ENCODE measurements at regions not wholly inside any gene's neighbourhood (a gene's known extent, or its start where the extent isn't known, plus 50 kb on each side); places are given as distances from the start of the nearest gene placed in this dataset.
"Not testable (repeated sequence)": the region's sequence is repeated elsewhere in the genome, so short reads cannot be mapped to it uniquely, and the experiment has no call there.

- POLR2A ChIA-PET = no interaction called here
Measured at GRCh38 chr6:11423072-11423471, 114.5 kb upstream of the TMEM170B start.

GRCh38 chr6:11419763-11420453, 117.6 kb upstream of the TMEM170B start:
- ChIA-PET CTCF (interaction anchor here (0.6 to 2.9 kb wide), 3 partner anchors 12 to 77 kb away, joined by 3 to 8 read pairs (median 4); no protein-coding TSS in a partner anchor), POLR2A (no interaction called here)
- TF ChIP-seq, protein P1, sequence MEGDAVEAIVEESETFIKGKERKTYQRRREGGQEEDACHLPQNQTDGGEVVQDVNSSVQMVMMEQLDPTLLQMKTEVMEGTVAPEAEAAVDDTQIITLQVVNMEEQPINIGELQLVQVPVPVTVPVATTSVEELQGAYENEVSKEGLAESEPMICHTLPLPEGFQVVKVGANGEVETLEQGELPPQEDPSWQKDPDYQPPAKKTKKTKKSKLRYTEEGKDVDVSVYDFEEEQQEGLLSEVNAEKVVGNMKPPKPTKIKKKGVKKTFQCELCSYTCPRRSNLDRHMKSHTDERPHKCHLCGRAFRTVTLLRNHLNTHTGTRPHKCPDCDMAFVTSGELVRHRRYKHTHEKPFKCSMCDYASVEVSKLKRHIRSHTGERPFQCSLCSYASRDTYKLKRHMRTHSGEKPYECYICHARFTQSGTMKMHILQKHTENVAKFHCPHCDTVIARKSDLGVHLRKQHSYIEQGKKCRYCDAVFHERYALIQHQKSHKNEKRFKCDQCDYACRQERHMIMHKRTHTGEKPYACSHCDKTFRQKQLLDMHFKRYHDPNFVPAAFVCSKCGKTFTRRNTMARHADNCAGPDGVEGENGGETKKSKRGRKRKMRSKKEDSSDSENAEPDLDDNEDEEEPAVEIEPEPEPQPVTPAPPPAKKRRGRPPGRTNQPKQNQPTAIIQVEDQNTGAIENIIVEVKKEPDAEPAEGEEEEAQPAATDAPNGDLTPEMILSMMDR (IDR thresholded peaks at IDR 0.05; ENCODE audit: control extremely low read depth, extremely low read depth, low read depth, missing control alignments) = no peak
- no peak for DNase-seq (ENCODE audit: extremely low spot score)

More at GRCh38 chr6:11423072-11423471, 114.5 kb upstream of the TMEM170B start:
- CTCF ChIA-PET = interaction anchor here (1.1 to 2.0 kb wide), 3 partner anchors 12 to 43 kb away, joined by 3 to 6 read pairs (median 6); no protein-coding TSS in a partner anchor
- DNase-seq (ENCODE audit: extremely low spot score) = no peak
- TF ChIP-seq, protein P1 (IDR thresholded peaks at IDR 0.05; ENCODE audit: control extremely low read depth, extremely low read depth, low read depth, missing control alignments) = no peak

- ChIA-PET CTCF (interaction anchor here (0.9 to 1.2 kb wide), 2 partner anchors 10 to 78 kb away, joined by 3 to 4 read pairs; no protein-coding TSS in a partner anchor), POLR2A (no interaction called here)
- no peak for DNase-seq (ENCODE audit: extremely low spot score)
- TF ChIP-seq, protein P1 (IDR thresholded peaks at IDR 0.05; ENCODE audit: control extremely low read depth, extremely low read depth, low read depth, missing control alignments) = no peak
Measured at GRCh38 chr6:11418290-11418905, 119.2 kb upstream of the TMEM170B start.

- CTCF ChIA-PET = interaction anchor here (0.7 to 4.7 kb wide), 13 partner anchors 8 to 243 kb away, joined by 3 to 24 read pairs (median 3); no protein-coding TSS in a partner anchor
- DNase-seq (ENCODE audit: extremely low spot score) = no peak
- POLR2A ChIA-PET = no interaction called here
- TF ChIP-seq, protein P1 (IDR thresholded peaks at IDR 0.05; ENCODE audit: control extremely low read depth, extremely low read depth, low read depth, missing control alignments) = peak; percentile 15
Measured at GRCh38 chr6:11416936-11417576, 120.5 kb upstream of the TMEM170B start.

GRCh38 chr6:11416099-11416935, 121.2 kb upstream of the TMEM170B start:
- POLR2A ChIA-PET; DNase-seq (ENCODE audit: extremely low spot score): not testable (repeated sequence)
- CTCF ChIA-PET = interaction anchor here (0.7 to 4.7 kb wide), 13 partner anchors 9 to 242 kb away, joined by 3 to 24 read pairs (median 3); no protein-coding TSS in a partner anchor

GRCh38 chr6:11415557-11415956, 122.0 kb upstream of the TMEM170B start:
- DNase-seq (ENCODE audit: extremely low spot score) = no peak
- POLR2A ChIA-PET = no interaction called here
- TF ChIP-seq, protein P1 (IDR thresholded peaks at IDR 0.05; ENCODE audit: control extremely low read depth, extremely low read depth, low read depth, missing control alignments) = no peak
- CTCF ChIA-PET = interaction anchor here (0.9 to 4.7 kb wide), 7 partner anchors 9 to 80 kb away, joined by 3 to 24 read pairs (median 4); no protein-coding TSS in a partner anchor

Measured in GM10248 (cell line).